HepG2 (cell line): ENCODE measurements at regions not wholly inside any gene's neighbourhood (a gene's known extent, or its start where the extent isn't known, plus 50 kb on each side); places are given as distances from the start of the nearest gene placed in this dataset.
A peak's percentile ranks its signal among the peaks of the same experiment; 100 is the strongest.

Experiments
- ATAC-seq: fragments of 200-7000 bp; cut with Tn5 transposase; 3 replicates; pipeline ENCODE4 v1.9.1; 2020; ENCODE audit warnings: mild to moderate bottlenecking, moderate library complexity
- BruUV-seq: library from RNA; stranded (reverse); fragments of 400-500 nt; replicated peaks from 2 replicates; lab custom pipeline; 2021; lab: Mats Ljungman, UMichigan
- CTCF ChIA-PET: fragments of 300-600 bp; formaldehyde crosslinking; extraction: SDS; loops from one replicate; lab custom pipeline; 2021; ENCODE audit warnings: low total read pairs, inconsistent platforms, low intra/inter-chr PET ratio; lab: Yijun Ruan, JAX
- POLR2A ChIA-PET: fragments of 350-600 bp; sonication (Branson Sonifier 250); formaldehyde crosslinking; loops from one replicate; lab custom pipeline; 2020; ENCODE audit warnings: antibody characterized with exemption, inconsistent platforms; lab: Yijun Ruan, JAX
- DNase-seq: peaks from one replicate; pipeline ENCODE4 v3.0.0-alpha.2; 2015; ENCODE audit warnings: low spot score
- FAIRE-seq: peaks from 3 replicates; lab custom pipeline; 2011; peaks lifted over from hg19 to GRCh38; lab: Jason Lieb, UNC
- H2AFZ ChIP-seq: one replicate; pipeline ENCODE4 v1.6.1; 2011; ENCODE audit warnings: low read length, inconsistent platforms
- H3K27ac ChIP-seq: fragments of 300-600 bp; 3 replicates; pipeline ENCODE4 v1.8.0; 2011; ENCODE audit warnings: mixed run types, mild to moderate bottlenecking, mixed read lengths, low read length, inconsistent platforms; ENCODE audit not compliant: insufficient read depth; ENCODE audit errors: extremely low read length
- H3K27me3 ChIP-seq, 2 experiments: fragments of 200-600 bp in 1 of 2; 2 replicates in 1 of 2; 3 replicates in 1 of 2; pipeline versions ENCODE4 v1.6.0 to v1.8.0; 2011; ENCODE audit warnings: low read length in 2 of 2, mild to moderate bottlenecking in 2 of 2, moderate library complexity in 2 of 2, inconsistent platforms in 1 of 2; ENCODE audit not compliant: insufficient read depth in 2 of 2, control insufficient read depth in 1 of 2
- H3K36me3 ChIP-seq, 2 experiments: fragments of 200-600 bp in 1 of 2; replicated peaks in 1 of 2; 2 replicates in 1 of 2; 3 replicates in 1 of 2; pipeline versions ENCODE4 v1.5.1 to v1.8.0; 2011; ENCODE audit warnings: low read length in 2 of 2, inconsistent platforms in 1 of 2; ENCODE audit not compliant: insufficient read depth in 2 of 2, control insufficient read depth in 1 of 2
- H3K4me1 ChIP-seq: 2 replicates; pipeline ENCODE4 v1.5.1; 2012; ENCODE audit warnings: low read length, inconsistent platforms; ENCODE audit not compliant: insufficient read depth
- H3K4me2 ChIP-seq: 2 replicates; pipeline ENCODE4 v1.6.0; 2011; ENCODE audit warnings: low read depth, low read length, inconsistent platforms
- H3K4me3 ChIP-seq, 3 experiments: fragments of 200-600 bp in 1 of 3; sonication (generic), shearing (Covaris generic) in 1 of 3; replicated peaks in 1 of 3; 2 replicates each; pipeline ENCODE4 v1.5.1; 2011 to 2016; ENCODE audit warnings: low read length in 3 of 3, inconsistent platforms in 2 of 3, low read depth in 2 of 3, mild to moderate bottlenecking in 2 of 3, control low read depth in 1 of 3, mixed read lengths in 1 of 3; ENCODE audit not compliant: insufficient read depth in 1 of 3
- H3K79me2 ChIP-seq: one replicate; pipeline ENCODE4 v1.6.1; 2011; ENCODE audit warnings: low read length, inconsistent platforms; ENCODE audit not compliant: insufficient read depth
- H3K9ac ChIP-seq: 2 replicates; pipeline ENCODE4 v1.6.0; 2011; ENCODE audit warnings: mild to moderate bottlenecking, low read depth, low read length, inconsistent platforms; ENCODE audit not compliant: insufficient read depth
- H3K9me3 ChIP-seq: 2 replicates; pipeline ENCODE4 v1.5.1; 2012; ENCODE audit warnings: mild to moderate bottlenecking, low read length
- H4K20me1 ChIP-seq: 2 replicates; pipeline ENCODE4 v1.6.0; 2011; ENCODE audit warnings: inconsistent platforms, mild to moderate bottlenecking, low read length, moderate library complexity; ENCODE audit not compliant: insufficient read depth
- EED ChIP-seq: sonication (generic); formaldehyde crosslinking; IDR thresholded peaks from 2 replicates; pipeline ENCODE4 v1.5.0; 2020; ENCODE audit warnings: mild to moderate bottlenecking, missing genetic modification reagents
- FOXA1 ChIP-seq, 2 experiments: fragments of 450-650 bp in 1 of 2; sonication (generic) in 1 of 2; formaldehyde crosslinking in 1 of 2; IDR thresholded peaks; 2 replicates each; pipeline versions ENCODE4 v1.4.0 to v1.6.1; 2016 to 2020; ENCODE audit warnings: missing genetic modification reagents in 1 of 2
- HHEX ChIP-seq: IDR thresholded peaks from 2 replicates; pipeline ENCODE4 v1.6.1; 2016; ENCODE audit warnings: control low read depth
- MAFF ChIP-seq: IDR thresholded peaks from 2 replicates; pipeline ENCODE4 v1.6.1; 2011; ENCODE audit warnings: low read depth, low read length, improper control_type of control experiment
- SMC3 ChIP-seq: IDR thresholded peaks from 2 replicates; pipeline ENCODE4 v1.6.1; 2011; ENCODE audit warnings: low read length, improper control_type of control experiment
- ZNF460 ChIP-seq: sonication (generic); formaldehyde crosslinking; IDR thresholded peaks from 2 replicates; pipeline ENCODE4 v1.5.1; 2020; ENCODE audit warnings: missing genetic modification reagents, mild to moderate bottlenecking, borderline replicate concordance
- ZNF775 ChIP-seq: sonication (generic); formaldehyde crosslinking; IDR thresholded peaks from 2 replicates; pipeline ENCODE4 v1.4.0; 2020; ENCODE audit warnings: missing genetic modification reagents, mild to moderate bottlenecking, moderate library complexity, borderline replicate concordance
- WGBS: methylation state at CpG from one replicate; pipeline ENCODE4 v1.1.6; 2017; ENCODE audit warnings: low lambda C conversion rate; 5-methylcytosine and 5-hydroxymethylcytosine counted together
- in situ Hi-C: cut with HindIII; loops from 2 replicates; pipeline ENCODE4 v1.10.0; 2017; ENCODE audit warnings: low pct_unique_long_range_greater_than_20kb; ENCODE audit not compliant: extremely low pct_ligation_motif_present
- intact Hi-C: fragments of 100-400 bp; cut with micrococcal nuclease; formaldehyde crosslinking; loops from one replicate; pipeline ENCODE4 v1.10.0; 2022; ENCODE audit not compliant: unreplicated experiment
- TF ChIP-seq, protein P1 (sequence below): sonication (generic); formaldehyde crosslinking; IDR thresholded peaks from 2 replicates; pipeline ENCODE4 v1.4.0; 2020; ENCODE audit warnings: missing genetic modification reagents
- TF ChIP-seq, protein P2 (sequence below): sonication (generic); formaldehyde crosslinking; IDR thresholded peaks from 2 replicates; pipeline ENCODE4 v1.4.0; 2020; ENCODE audit warnings: missing genetic modification reagents, mild to moderate bottlenecking, borderline replicate concordance
- TF ChIP-seq, protein P3 (sequence below): sonication (generic); formaldehyde crosslinking; IDR thresholded peaks from 2 replicates; pipeline ENCODE4 v1.8.1; 2023; ENCODE audit warnings: mild to moderate bottlenecking, missing genetic modification reagents

DNA sequence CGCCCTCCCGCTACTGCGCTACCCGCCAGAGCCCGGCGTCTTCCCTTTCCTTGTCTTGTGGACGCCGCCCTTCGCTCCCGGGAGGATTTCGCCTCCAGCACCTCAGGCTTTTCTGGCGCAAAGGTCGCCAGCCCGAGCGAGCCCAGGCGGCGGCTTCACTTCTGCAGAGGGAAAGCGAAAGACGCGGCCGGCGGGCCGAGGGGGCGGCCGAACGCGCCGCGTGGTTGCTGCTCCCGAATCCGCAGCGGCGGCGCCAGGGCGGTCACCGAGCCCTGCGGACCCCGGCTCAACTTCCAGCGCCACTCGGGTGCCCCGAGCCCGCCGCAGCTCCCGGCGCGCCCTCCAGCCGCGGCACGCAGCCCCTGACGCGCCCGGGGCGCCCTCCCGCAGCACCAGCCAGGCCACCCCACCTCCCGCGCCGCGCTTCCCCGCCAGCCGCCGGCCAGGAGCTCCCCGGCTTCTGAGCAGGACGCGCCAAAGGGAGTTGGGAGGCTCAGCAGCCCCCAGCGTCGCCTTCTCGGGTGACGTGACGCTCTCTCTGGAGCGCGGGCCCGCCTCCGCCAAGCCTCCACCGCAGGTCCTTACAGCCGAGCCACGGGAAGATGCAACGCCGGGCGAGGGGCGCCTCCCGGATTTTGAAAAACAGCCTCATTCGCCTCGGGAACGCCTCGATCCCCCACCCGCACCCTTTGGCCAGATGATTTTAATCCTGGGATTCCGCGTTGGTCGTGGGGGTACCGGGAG, 84.9 kb upstream of the EPB41L3 start (continued):
- no peak for TF ChIP-seq FOXA1 (IDR thresholded peaks at IDR 0.05)
- TF ChIP-seq FOXA1 (CRISPR knock-in tag; IDR thresholded peaks at IDR 0.05): no peak
- TF ChIP-seq EED: no peak
- no peak for TF ChIP-seq ZNF775 (CRISPR knock-in tag)
- TF ChIP-seq SMC3: no peak
- no peak for TF ChIP-seq HHEX (CRISPR knock-in tag)
- TF ChIP-seq MAFF: no peak
- TF ChIP-seq, protein P1, sequence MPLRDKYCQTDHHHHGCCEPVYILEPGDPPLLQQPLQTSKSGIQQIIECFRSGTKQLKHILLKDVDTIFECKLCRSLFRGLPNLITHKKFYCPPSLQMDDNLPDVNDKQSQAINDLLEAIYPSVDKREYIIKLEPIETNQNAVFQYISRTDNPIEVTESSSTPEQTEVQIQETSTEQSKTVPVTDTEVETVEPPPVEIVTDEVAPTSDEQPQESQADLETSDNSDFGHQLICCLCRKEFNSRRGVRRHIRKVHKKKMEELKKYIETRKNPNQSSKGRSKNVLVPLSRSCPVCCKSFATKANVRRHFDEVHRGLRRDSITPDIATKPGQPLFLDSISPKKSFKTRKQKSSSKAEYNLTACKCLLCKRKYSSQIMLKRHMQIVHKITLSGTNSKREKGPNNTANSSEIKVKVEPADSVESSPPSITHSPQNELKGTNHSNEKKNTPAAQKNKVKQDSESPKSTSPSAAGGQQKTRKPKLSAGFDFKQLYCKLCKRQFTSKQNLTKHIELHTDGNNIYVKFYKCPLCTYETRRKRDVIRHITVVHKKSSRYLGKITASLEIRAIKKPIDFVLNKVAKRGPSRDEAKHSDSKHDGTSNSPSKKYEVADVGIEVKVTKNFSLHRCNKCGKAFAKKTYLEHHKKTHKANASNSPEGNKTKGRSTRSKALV (CRISPR knock-in tag): peak; percentile 62

DNA sequence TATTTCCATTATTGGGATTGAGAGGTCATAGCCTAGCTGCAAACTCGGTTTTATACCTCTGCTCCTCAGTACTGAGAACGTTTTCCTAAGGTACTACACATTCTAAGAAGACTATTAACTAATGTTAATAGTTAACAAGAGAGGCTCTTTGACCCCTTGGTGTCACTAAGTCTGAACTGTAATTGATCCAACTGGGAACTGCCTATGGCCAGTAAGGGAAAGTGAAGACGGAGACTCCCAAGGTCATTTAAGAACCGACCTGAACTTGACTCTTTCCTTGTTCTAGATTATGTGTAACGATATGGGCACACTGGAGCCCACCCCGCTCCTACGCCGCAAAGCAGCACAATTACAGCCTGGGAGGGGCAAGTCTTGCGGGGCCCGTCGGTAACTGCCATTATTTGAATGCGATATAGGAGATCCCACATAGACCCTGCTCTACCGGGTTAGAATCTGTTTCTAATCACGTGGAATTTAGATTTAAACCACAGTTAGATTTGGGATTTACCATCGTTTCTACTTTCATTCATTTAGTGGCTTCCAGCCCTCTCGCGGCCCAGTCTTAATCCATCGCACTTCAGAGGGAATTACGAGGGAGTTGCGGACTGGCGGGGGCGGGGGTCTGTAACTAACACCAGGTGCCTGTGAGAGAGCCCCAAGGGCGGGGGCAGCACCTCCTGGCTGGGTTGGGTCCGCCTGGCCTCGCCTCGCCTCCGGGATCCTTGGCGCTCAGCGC, 84.1 kb upstream of the EPB41L3 start:
- ChIA-PET CTCF (no interaction called here), POLR2A (no interaction called here)
- Histone ChIP-seq H2AFZ (no peak overlapping the region), H3K4me3 (peak overlapping the region; percentile 40 to 64 (median 53); a peak in 5 of 6 replicates), H3K9ac (no peak overlapping the region), H3K9me3 (no peaks in the 10 kb centered on the region), H3K4me1 (peaks cover 14% of the 10 kb centered on the region), H3K4me2 (peak overlapping the region; percentile 74), H3K79me2 (no peaks in the 10 kb centered on the region), H4K20me1 (no peaks in the 10 kb centered on the region), H3K27me3 (peaks cover 4 to 40% of the 10 kb centered on the region in 2 experiments), H3K36me3 (no peaks in the 10 kb centered on the region), H3K27ac (no peak overlapping the region)
- DNase-seq: no peak
- intact Hi-C loops: no loop called here
- no TSS peak for BruUV-seq
- WGBS: 2% methylated on average over 14 of the region's 29 CpGs
- FAIRE-seq: no peak
- in situ Hi-C loops: no loop called here
- peak; percentile 42 for ATAC-seq
- TF ChIP-seq, protein P2, sequence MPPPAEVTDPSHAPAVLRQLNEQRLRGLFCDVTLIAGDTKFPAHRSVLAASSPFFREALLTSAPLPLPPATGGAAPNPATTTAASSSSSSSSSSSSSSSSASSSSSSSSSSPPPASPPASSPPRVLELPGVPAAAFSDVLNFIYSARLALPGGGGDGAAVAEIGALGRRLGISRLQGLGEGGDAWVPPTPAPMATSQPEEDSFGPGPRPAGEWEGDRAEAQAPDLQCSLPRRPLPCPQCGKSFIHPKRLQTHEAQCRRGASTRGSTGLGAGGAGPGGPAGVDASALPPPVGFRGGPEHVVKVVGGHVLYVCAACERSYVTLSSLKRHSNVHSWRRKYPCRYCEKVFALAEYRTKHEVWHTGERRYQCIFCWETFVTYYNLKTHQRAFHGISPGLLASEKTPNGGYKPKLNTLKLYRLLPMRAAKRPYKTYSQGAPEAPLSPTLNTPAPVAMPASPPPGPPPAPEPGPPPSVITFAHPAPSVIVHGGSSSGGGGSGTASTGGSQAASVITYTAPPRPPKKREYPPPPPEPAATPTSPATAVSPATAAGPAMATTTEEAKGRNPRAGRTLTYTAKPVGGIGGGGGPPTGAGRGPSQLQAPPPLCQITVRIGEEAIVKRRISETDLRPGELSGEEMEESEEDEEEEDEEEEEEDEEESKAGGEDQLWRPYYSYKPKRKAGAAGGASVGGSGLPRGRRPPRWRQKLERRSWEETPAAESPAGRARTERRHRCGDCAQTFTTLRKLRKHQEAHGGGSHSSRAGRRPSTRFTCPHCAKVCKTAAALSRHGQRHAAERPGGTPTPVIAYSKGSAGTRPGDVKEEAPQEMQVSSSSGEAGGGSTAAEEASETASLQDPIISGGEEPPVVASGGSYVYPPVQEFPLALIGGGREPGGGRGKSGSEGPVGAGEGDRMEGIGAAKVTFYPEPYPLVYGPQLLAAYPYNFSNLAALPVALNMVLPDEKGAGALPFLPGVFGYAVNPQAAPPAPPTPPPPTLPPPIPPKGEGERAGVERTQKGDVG (CRISPR knock-in tag): no peak
- TF ChIP-seq ZNF460 (CRISPR knock-in tag): no peak
- TF ChIP-seq, protein P3, sequence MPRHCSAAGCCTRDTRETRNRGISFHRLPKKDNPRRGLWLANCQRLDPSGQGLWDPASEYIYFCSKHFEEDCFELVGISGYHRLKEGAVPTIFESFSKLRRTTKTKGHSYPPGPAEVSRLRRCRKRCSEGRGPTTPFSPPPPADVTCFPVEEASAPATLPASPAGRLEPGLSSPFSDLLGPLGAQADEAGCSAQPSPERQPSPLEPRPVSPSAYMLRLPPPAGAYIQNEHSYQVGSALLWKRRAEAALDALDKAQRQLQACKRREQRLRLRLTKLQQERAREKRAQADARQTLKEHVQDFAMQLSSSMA: no peak
